Stimulated activated CD4-positive, alpha-beta T cell treated with anti-CD3 and anti-CD28 coated beads, TNF-alpha, amount 100 ng/mL, for 48 hours (primary cell): ENCODE measurements at regions not wholly inside any gene's neighbourhood (a gene's known extent, or its start where the extent isn't known, plus 50 kb on each side); places are given as distances from the start of the nearest gene placed in this dataset.
"Not testable (repeated sequence)": the region's sequence is repeated elsewhere in the genome, so short reads cannot be mapped to it uniquely, and the experiment has no call there.

Experiments
- DNase-seq, 3 donors: peaks; one replicate each; pipeline ENCODE4 v3.0.0-alpha.2; 2020; ENCODE audit warnings: low read depth in 3 of 3

DNA sequence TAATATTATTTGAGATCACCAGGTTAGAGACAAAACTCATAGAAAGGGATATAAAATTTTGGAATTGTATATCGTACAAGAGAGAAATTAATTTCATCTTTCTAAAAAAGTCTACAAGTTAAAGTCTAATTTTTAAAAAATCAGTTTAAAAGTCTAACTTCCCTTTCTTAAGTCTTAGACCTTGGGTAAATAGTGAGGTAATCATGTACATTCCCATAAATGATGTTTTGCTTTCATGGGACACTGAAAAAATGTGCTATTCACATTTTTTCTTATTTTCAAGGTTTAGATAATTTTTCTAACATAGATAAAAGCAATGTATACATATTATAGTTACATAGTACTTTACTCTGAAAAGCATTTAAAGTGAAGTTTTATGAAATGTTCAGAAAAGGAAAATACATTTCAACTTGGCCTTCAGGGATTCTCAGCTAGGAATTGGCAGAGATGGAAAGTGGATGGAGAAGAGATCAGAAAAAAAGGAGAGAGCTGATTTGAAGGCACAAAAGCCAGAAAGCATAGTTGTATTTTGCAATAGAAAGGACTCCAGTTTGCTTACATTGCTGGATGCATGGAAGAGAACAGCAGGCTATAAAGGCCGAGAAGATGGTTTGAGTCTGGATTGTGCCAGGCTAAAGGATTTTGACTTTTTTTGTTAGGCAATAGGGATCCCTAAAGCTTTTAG lies 194.0 kb downstream of the CASP12 start:
- DNase-seq, result no peak

- no peak for DNase-seq
These were observed 197.7 kb downstream of the CASP12 start for GRCh38 chr11:104700609-104701008.

GRCh38 chr11:104699981-104700380 lies 198.3 kb downstream of the CASP12 start:
- DNase-seq, result no peak

GRCh38 chr11:104695065-104695463 lies 203.2 kb downstream of the CASP12 start:
- no peak for DNase-seq

DNA sequence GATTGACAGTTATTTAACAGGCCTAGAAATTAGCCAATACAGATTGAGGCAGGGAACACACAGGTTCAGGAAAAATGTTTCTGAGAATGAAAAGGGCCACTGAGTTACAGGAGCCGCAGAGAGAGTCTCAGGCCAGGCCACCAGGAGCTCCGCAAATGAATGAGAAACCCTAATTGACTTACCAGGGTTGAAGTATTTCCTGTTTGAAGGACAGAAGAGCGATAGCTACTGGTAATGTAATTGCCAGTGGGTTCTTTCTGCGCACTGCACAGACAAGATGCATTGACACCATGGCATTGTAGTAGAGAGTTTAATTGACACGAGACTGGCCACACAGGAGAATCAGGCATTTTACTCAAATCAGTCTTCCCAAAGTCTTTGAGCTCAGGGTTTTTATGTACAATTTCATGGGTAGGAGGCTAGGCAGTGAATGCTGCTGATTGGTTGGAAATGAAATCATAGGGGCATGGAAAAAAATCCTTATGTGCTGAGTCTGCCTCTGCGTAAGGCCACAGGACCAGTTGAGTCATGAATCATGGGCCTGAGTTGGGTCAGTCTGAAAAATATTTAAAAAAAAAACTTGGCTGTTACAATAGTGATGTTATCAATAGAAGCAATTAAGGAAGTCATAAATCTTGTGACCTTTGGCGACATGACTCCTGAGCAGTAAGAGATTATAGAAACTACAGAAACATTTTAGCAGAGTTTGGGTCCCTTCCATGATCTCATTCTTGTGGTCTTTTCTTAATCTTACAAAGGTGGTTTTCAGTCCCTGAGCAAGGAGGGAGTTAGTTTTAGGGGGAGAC lies 203.8 kb downstream of the CASP12 start:
- no peak for DNase-seq

DNA sequence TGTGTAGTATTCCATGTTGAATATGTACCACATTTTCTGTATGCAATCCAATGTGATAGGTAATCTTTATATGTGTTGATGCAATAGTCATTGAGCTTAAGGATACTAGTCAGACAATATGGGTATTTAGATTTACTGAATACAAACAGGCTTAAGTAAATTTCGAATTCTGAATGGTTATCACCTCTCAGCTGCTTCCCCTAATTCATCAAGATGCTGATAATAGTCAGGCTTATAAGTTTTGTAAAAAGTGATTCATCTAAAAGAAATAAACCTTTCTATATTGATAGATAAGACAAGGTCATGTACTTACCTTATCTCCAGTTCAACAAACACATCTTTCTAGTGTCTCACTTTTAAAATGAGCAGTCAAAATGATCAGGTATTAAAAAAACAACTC lies 205.5 kb downstream of the CASP12 start:
- no peak for DNase-seq

- DNase-seq, result no peak
These were observed 207.1 kb downstream of the CASP12 start for GRCh38 chr11:104691129-104691528.

GRCh38 chr11:104690241-104690640 lies 208.0 kb downstream of the CASP12 start:
- DNase-seq, result no peak

GRCh38 chr11:104688731-104689130 lies 209.5 kb downstream of the CASP12 start:
- DNase-seq, result no peak

- DNase-seq, result no peak
These were observed 216.1 kb downstream of the CASP12 start for GRCh38 chr11:104682206-104682605.

DNA sequence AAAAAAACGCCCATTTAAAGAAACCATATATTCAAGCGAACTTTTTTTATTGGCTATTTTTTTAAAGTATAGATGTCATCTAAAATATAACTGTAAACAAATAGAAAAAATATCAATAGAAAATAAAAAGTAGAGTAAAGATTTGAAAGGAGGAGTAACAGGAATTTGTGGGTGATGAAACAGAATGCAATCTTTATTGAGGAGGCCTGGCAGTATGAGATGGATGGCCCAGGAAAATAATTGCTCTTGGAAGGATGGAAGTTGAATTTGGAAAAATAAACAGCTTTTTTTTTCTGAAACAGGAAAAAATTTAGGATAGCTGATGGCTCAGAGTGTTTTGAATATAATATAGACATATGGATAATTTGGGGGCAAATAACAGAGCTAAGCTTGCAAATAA lies 219.0 kb downstream of the CASP12 start:
- DNase-seq, result no peak

DNA sequence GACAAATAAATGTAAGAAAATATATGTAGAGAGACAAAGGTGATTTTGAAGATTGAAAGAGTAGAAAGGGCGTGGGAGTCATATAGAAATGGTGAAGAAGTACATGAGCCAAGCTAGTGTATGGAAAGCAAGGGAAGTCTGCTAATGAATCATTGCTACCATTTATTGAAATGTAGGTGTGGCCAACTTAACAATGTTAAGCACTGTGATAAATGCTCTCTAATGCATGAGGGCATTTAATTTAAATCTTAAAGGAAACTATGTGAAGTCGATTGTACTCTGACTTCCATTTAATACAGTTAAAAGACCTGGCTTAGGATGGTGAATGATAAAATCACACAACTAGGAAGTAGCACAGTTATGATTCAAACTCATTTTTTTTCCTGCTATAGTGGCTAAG lies 219.9 kb downstream of the CASP12 start:
- no peak for DNase-seq

- not testable (repeated sequence) for DNase-seq
These were observed 221.2 kb downstream of the CASP12 start for GRCh38 chr11:104677069-104677468.

- DNase-seq, result no peak
These were observed 225.4 kb downstream of the CASP12 start for GRCh38 chr11:104672897-104673296.

GRCh38 chr11:104668797-104669463 lies 229.3 kb downstream of the CASP12 start:
- DNase-seq, result no peak

- no peak for DNase-seq
These were observed 231.6 kb downstream of the CASP12 start for GRCh38 chr11:104666624-104667023.

DNA sequence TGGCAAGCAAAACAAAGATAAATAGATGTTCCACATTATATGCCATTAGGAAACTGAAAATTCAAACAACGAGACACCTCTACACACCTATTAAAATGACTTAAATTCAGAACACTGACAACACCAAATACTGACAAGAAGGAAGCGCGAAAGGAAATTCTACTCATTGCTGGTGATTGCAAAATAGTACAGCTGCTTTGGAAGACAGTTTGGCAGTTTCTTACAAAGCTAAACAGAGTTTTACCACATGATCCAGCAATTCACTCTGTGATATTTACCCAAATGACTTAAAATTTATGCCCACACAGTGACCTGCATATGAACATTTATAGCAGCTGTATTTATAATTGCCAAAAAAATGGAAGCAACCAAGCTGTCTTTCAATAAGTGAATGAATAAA lies 232.6 kb downstream of the CASP12 start:
- no peak for DNase-seq

- no peak for DNase-seq
These were observed 234.8 kb downstream of the CASP12 start for GRCh38 chr11:104663190-104664140.

DNA sequence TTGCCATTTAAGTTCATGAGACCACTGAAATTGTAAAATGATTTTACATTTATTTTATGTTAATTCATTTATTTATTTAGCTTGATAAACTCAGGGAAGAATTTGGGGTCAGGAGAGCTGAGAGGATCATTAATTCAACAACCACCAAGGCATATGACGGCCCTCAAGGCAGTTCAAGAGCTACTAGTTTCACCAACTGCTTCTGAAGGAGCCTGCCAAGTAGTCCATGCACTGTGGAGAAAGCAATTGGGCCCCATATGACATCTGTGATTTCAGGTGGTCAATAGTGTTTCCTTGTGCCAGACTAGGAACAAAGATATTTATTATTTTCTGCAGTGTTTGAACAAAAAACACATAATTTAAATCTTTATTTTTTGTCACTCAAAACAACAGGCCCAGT lies 236.4 kb downstream of the CASP12 start:
- no peak for DNase-seq

GRCh38 chr11:104661471-104661870 lies 236.8 kb downstream of the CASP12 start:
- DNase-seq, result no peak

DNA sequence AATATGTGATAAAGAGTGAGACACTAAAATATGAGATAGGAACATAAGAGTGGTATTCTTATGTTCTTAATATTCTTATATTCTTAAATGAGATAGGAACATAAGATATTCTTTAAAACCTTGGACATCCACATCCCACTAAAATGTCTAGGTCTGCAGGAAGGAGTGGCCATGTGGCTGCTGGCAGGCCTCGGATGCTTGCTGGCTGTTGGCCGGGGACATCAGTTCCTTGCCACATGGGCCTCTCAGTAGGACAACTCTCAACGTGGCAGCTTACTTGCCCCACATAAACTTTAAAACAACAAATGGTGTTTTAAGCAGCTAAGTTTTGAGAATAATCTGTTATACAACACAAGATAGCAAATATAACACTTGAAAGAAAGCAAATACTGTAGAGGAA lies 240.1 kb downstream of the CASP12 start:
- no peak for DNase-seq

- no peak for DNase-seq
These were observed 241.2 kb downstream of the CASP12 start for GRCh38 chr11:104657083-104657482.
